Transverse colon (tissue), 4 donors: ENCODE measurements at regions not wholly inside any gene's neighbourhood (a gene's known extent, or its start where the extent isn't known, plus 50 kb on each side); places are given as distances from the start of the nearest gene placed in this dataset.

Experiments used
- POLR2A ChIP-seq: fragments of 450-650 bp; IDR thresholded peaks from one replicate; pipeline ENCODE4 v1.6.1; 2016; ENCODE audit warnings: antibody characterized with exemption, mild to moderate bottlenecking, moderate library complexity
- POLR2AphosphoS5 ChIP-seq, 3 donors: sonication (generic); formaldehyde crosslinking; IDR thresholded peaks; one replicate each; pipeline ENCODE4 v1.6.1; 2016; ENCODE audit warnings: antibody characterized with exemption in 3 of 3
- TF ChIP-seq, protein P1 (sequence below), 5 experiments: fragments of 200-600 bp in 3 of 5; fragments of 450-650 bp in 2 of 5; sonication (generic) in 3 of 5; IDR thresholded peaks; 1 replicate in 2 of 5; 2 replicates in 3 of 5; pipeline ENCODE4 v1.5.1; 2016 to 2017; ENCODE audit warnings: antibody characterized with exemption in 5 of 5, inconsistent platforms in 3 of 5, mild to moderate bottlenecking in 2 of 5, moderate library complexity in 1 of 5

DNA sequence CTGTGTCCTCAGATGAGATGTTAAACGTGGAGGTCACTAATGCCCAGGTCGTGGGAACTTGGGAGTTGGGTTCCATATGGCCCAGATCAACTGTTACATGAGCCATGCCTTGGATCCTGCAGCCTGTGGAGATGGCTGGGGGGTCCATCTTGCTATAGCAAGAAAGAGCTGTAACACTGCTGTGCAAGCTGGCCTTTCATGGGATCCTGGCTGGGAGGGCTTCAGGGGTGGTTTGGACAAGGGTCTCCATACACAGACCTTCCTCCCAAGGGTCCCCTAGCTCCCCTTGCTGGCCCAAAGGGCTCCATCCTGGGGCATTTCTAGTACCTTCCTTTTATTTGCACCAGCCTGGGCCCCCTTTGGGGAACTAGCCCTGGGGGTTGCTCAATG, 337.7 kb downstream of the DYSF start:
- TF ChIP-seq, protein P1, sequence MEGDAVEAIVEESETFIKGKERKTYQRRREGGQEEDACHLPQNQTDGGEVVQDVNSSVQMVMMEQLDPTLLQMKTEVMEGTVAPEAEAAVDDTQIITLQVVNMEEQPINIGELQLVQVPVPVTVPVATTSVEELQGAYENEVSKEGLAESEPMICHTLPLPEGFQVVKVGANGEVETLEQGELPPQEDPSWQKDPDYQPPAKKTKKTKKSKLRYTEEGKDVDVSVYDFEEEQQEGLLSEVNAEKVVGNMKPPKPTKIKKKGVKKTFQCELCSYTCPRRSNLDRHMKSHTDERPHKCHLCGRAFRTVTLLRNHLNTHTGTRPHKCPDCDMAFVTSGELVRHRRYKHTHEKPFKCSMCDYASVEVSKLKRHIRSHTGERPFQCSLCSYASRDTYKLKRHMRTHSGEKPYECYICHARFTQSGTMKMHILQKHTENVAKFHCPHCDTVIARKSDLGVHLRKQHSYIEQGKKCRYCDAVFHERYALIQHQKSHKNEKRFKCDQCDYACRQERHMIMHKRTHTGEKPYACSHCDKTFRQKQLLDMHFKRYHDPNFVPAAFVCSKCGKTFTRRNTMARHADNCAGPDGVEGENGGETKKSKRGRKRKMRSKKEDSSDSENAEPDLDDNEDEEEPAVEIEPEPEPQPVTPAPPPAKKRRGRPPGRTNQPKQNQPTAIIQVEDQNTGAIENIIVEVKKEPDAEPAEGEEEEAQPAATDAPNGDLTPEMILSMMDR (IDR thresholded peaks at IDR 0.05): no peak
- TF ChIP-seq POLR2AphosphoS5 (IDR thresholded peaks at IDR 0.05): no peak
- TF ChIP-seq POLR2A: no peak
